SKM-1 treated with dmso at 0.1 percent for 144 hours (cell line): ENCODE measurements at regions not wholly inside any gene's neighbourhood (a gene's known extent, or its start where the extent isn't known, plus 50 kb on each side); places are given as distances from the start of the nearest gene placed in this dataset.

Experiments
- DNase-seq: peaks from one replicate; lab custom pipeline; 2025; ENCODE audit not compliant: unreplicated experiment; lab: John Stamatoyannopoulos, UW

DNA sequence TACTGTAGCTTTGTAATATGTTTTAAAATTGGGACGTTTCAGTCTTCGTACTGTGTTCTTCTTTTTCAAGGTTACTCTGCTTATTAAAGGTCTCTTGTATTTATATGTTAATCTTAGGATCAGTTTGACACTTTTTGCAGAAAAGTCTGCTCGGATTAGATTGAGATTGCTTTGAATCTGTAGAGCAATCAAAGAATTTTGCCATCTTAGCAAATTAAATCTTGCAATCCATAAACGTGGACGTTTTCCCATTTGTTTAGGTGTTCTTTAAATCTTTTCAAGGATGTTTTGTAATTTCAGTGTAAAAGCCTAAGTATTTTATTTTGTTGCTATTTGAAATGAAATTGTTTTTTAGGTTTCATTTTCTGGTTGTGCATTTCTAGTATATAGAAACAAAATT lies 78.0 kb upstream of the GTSF1L start:
- DNase-seq, result no peak

DNA sequence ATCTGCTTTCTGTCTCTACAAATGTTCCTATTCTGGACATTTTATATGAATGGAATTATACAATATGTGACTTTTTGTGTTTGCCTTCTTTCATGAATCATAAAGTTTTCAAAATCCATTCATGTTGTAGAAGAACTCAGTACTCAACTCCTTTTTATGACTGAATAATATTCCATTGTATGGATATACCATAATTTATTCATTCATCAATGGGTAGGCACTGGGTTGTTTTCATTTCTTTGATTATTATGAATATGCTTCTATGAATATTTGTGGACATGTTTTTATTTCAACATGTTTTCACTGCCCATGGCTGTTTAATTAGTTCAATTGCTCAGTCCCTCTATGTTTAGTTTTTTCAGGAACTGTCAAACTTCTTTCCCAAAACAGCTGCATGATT lies 76.5 kb upstream of the GTSF1L start:
- DNase-seq, result no peak

DNA sequence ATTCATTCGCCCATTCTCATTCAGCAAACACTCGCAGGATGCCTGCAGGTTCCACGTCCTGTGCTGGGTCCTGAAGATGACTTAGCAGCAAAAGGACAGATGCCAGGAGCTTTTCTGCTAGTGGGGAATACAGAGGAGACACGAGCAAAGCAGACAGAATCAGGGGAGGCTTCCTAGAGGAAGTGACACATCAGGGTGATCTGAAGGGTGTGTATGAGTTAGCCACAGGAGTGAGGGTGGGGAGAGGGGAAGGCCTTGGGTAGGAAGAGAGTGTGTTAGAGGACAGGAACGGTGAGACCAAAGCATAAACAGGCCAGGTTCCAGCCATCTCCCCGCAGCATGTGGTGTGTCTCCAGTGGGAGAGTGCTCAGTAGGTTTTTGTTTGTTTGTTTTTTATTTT lies 73.4 kb upstream of the GTSF1L start:
- no peak for DNase-seq

DNA sequence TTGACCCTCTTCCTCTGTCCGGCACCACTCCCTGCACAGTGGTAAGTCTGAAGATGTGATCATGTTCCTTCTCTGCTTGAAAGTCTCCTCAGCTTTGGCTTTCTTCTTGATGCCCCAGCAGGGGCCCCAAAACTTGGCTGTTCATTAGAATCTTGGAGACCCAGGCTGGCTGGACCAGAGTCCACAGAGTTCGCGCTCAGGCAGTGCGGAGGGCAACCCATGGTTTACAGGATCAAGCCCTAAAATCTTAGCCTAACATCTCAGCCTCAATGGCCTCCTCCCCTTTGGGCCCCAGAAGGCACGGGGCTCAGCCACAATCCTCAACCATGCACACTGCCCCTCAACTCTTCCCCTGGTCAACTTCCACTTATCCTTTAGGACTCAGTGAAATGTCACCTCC lies 72.9 kb upstream of the GTSF1L start:
- DNase-seq, result no peak

DNA sequence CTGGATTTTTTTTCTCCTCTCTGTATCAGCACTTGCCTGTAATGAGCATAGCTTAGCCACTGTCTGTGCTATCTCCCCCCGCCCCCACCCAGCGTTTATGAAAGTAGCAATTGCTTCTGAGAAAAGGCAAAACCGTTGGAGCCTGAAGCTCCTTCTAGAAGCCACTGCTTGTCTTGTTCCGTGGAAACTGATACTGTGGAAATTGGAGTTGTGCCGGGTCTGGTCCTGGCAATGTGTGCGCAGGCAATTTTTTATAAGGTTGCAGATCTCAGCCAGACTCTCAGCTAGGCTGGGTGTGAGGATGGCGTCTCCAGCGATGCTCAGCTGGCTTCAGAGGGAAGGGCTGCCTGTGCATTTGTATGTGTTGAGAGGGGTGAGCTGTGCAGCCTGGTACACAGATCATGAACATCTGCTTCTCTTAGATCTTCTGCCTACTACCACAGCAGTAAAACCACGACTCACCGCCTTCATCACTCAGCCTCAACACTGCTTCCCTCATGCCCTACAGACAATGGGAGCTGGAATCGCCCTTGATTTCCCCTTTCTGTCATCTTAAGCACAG lies 72.4 kb upstream of the GTSF1L start:
- no peak for DNase-seq

DNA sequence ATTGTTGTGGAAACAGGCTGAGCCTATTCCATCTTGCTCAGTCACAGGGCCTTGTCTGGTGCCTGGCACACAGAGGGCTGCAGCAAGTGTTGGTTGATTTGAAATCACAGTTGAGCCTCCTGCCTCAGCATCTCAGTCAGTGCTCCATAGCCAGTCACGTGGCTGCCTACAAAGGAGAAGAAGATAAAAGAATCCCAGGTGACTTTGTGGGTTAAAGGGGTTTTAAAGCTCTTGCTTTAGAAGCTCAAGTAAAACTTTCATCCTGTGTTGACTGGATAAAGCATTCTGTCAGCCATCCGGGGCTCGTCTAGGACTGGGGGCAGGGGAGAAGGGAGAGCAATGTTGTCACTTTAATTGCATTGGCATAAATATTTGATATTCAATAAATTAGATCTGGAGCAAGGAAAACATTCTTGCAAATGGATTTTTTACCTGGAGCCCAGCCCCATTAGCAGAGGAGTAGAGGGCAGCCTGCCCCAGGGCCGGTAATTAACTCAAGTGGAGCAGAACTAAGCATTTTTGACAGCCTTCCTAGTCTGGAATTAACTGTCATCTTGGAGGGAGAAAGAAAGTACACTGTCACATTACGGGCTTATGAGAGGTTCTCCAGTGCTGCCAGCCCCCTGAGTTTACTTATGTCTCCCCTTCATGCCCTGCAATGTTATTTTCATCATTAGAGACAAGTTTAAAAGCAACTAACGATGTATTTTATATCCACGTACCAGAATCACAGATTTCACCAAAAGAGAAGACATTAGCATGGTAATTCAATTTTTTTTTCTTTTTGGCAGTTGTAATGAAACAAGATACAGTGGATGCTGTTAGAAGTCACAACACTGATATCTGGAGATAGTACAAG lies 71.7 kb upstream of the GTSF1L start:
- no peak for DNase-seq

DNA sequence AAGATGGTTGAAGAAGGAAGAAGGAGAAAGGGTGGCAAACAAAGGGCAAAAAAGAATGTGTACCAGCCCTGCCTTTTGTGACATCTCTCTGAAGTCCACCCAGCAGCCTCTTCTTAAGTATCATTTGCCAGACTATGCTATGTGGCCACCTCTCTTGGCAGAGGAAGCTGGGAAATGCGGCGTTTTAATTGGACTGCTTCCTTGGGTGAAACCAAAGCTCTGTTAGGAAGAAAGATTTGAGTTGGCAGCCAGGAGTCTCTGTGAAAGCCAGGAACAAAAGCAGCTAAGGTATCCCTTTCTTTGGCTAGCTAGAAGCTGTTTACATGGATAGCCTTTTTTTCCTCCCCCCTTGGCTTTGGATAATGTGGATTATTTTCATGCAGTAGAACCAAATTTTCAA lies 67.5 kb upstream of the GTSF1L start:
- no peak for DNase-seq

DNA sequence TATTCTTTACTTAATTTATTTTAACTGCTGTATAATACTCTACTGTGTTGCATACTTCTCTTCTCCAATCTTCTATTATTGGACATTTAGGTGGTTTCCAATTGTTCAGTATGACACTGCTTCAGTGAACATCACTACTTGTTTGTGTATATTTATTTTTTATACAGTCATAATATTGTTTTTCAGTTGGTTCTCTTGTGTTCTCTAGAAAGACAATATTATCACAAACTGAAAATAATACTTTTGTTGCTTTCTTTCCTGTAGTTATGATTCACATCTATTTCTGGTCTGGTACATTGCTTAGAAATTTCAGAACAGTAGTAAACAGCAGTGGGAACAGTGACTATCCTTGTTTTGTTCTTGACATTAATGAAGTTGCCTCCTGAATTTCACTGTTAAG lies 62.8 kb upstream of the GTSF1L start:
- DNase-seq, result no peak

DNA sequence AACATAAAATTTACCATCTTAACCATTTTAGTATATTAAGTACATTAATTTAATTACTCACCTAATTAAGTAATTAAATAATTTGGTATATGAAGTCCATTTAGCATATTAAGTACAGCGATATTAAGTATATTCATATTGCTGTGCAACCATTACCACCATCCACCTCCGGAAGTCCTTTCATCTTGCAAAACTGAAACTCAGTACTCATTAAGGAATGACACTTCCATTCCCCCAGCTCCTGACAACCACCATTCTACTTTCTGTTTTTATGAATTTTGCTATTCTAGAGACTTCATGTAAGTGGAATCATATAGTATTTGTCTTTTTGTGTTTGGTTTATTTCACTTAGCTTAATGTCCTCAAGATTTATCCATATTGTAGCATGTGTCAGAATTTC lies 61.1 kb upstream of the GTSF1L start:
- DNase-seq, result no peak

DNA sequence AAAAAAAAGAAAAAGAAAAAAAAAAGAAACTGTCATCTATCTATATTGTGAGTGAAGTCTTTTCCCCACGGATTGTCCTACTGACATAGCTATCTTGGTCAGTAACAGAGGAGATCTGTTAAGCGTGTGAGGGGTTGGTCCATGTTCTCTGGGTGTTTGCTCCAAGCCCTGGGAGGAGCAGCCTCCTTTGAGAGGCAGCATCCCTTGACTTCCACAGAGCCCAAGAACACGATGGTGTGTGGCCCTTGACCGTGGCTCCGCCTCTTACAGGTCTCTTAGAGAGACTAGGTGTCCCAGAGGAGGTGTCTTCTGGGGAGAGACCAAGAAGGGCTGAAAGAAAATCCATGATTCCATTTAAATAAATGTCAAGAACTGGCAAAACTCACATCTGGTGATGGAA lies 60.1 kb upstream of the GTSF1L start:
- no peak for DNase-seq

DNA sequence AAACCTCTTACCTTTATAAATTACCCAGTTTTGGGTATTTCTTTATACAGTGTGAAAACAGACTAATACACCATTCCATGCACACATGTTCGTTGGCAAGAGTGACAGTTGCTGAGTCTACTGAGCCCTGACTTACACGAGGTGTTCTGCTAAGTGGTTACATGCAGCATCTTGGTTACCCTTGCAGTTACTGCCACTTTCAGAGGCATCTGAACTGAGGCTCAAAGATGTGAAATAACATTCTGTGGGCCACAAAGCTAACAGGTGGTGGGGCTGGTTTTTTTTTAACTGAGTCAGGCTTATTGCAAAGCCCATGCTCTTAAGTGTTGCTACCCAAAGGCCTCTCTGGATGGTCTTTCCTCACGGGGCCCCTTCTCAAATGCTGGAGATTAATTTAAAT lies 54.4 kb upstream of the GTSF1L start:
- no peak for DNase-seq

DNA sequence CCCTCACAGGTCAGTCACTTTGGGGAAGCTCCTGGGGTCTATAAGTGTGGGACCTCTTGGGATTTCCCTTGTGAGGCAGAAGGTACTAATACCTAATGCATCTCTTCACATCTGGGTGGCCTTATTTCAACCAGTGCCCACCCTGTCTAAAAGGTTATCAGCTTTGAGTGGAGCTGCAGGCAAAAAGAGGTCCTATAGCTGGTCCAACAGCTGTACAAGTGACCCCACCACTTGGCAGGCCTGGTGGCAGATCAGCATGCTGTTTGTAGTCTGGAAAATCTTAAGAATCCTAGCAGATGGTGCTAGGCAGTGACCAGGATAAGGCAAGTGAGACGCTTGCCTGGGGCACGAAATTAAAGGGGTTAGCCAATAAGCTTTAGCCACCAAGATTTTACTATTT lies 51.6 kb upstream of the GTSF1L start:
- no peak for DNase-seq

DNA sequence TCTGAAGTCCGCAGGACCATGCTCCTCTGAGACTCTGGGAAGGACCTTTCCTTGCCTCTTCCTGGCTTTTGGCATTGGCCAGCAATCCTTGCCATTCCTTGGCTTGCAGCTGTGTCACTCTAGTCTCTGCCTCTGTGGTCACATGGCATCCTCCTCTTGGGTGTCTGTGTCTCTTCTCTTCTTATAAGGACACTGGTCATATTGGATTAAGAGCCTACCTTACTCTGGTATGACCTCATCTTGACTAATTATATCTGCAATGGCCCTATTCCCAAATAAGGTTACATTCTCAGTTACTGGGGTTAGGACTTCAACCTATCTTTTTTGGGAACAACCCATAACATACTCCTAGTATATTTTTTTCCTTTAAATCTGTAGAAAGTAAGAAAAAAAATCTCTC lies 49.9 kb upstream of the GTSF1L start:
- DNase-seq, result no peak
